ENCODE measurements at regions not wholly inside any gene's neighbourhood (a gene's known extent, or its start where the extent isn't known, plus 50 kb on each side); places are given as distances from the start of the nearest gene placed in this dataset.

GRCh38 chr20:48284315-48284714, 499.0 kb upstream of the SULF2 start:
- Histone ChIP-seq H3K27me3 (ENCODE audit: insufficient read depth in 3 of 3, low read length in 2 of 3) (no peaks in the 10 kb centered on the region), H3K4me3 (no peak overlapping the region), H3K4me1 (peaks cover 6% of the 10 kb centered on the region), H3K27ac (no peak overlapping the region), H3K36me3 (ENCODE audit: insufficient read depth in 1 of 2, low read depth in 1 of 2) (no peaks in the 10 kb centered on the region), H3K9me3 (no peaks in the 10 kb centered on the region)
- intact Hi-C loops (cut with DNase I) = no loop called here
- no peak for DNase-seq
- no peak for TF ChIP-seq CTCF (IDR thresholded peaks at IDR 0.05)
- 90 to 94% (median 92%) methylated on average over 4 of the region's 4 CpGs for WGBS, 3 donors
- no peak for ATAC-seq

GRCh38 chr20:48283470-48284110, 498.3 kb upstream of the SULF2 start:
- peak in 1 of 2 donors; percentile 43 for DNase-seq

GRCh38 chr20:48282591-48283228, 497.4 kb upstream of the SULF2 start:
- intact Hi-C loops (cut with DNase I) = no loop called here
- TF ChIP-seq CTCF (IDR thresholded peaks at IDR 0.05) = no peak
- ATAC-seq (no peak), DNase-seq (no peak)
- Histone ChIP-seq H3K4me3 (no peak overlapping the region), H3K4me1 (peaks cover 6% of the 10 kb centered on the region), H3K9me3 (no peaks in the 10 kb centered on the region), H3K27ac (no peak overlapping the region), H3K36me3 (ENCODE audit: insufficient read depth in 1 of 2, low read depth in 1 of 2) (no peaks in the 10 kb centered on the region), H3K27me3 (ENCODE audit: insufficient read depth in 3 of 3, low read length in 2 of 3) (no peaks in the 10 kb centered on the region)
- WGBS, 3 donors = 86 to 93% (median 89%) methylated on average over 4 of the region's 4 CpGs

More at GRCh38 chr20:48283470-48284110, 498.3 kb upstream of the SULF2 start:
- TF ChIP-seq CTCF (IDR thresholded peaks at IDR 0.05) = no peak
- intact Hi-C loops (cut with DNase I) = no loop called here
- H3K4me1 ChIP-seq = peaks cover 6% of the 10 kb centered on the region
- no peak overlapping the region for H3K27ac ChIP-seq
- no peaks in the 10 kb centered on the region for H3K36me3 ChIP-seq (ENCODE audit: insufficient read depth in 1 of 2, low read depth in 1 of 2)
- H3K27me3 ChIP-seq (ENCODE audit: insufficient read depth in 3 of 3, low read length in 2 of 3) = no peaks in the 10 kb centered on the region
- no peaks in the 10 kb centered on the region for H3K9me3 ChIP-seq
- peak in 1 of 4 donors; percentile 68 for ATAC-seq
- H3K4me3 ChIP-seq = no peak overlapping the region
- 43 to 48% (median 46%) methylated on average over 13 of the region's 13 CpGs for WGBS, 3 donors

- H3K9me3 ChIP-seq = no peaks in the 10 kb centered on the region
- ATAC-seq (no peak), DNase-seq (no peak)
- H3K27me3 ChIP-seq (ENCODE audit: insufficient read depth in 3 of 3, low read length in 2 of 3) = no peaks in the 10 kb centered on the region
- intact Hi-C loops (cut with DNase I) = no loop called here
- H3K36me3 ChIP-seq (ENCODE audit: insufficient read depth in 1 of 2, low read depth in 1 of 2) = no peaks in the 10 kb centered on the region
- no peak overlapping the region for H3K4me3 ChIP-seq
- WGBS, 3 donors = 66 to 78% (median 76%) methylated on average over 4 of the region's 4 CpGs
- TF ChIP-seq CTCF (IDR thresholded peaks at IDR 0.05) = no peak
- H3K27ac ChIP-seq = no peak overlapping the region
- H3K4me1 ChIP-seq = no peaks in the 10 kb centered on the region
Measured at GRCh38 chr20:48281501-48281900, 496.2 kb upstream of the SULF2 start.
